ENCODE measurements at regions not wholly inside any gene's neighbourhood (a gene's known extent, or its start where the extent isn't known, plus 50 kb on each side); places are given as distances from the start of the nearest gene placed in this dataset.
A peak's percentile ranks its signal among the peaks of the same experiment; 100 is the strongest.
"Not testable (repeated sequence)": the region's sequence is repeated elsewhere in the genome, so short reads cannot be mapped to it uniquely, and the experiment has no call there.

- H3K4me1 ChIP-seq, result no peaks in the 10 kb centered on the region
- intact Hi-C loops (cut with DNase I), result no loop called here
- H3K36me3 ChIP-seq, result no peaks in the 10 kb centered on the region
- no peak overlapping the region for H3K27ac ChIP-seq
- no peaks in the 10 kb centered on the region for H3K27me3 ChIP-seq
- peaks cover 0 to 12% (median 0%) of the 10 kb centered on the region in 11 donors for H3K9me3 ChIP-seq
- no peak overlapping the region for H3K4me3 ChIP-seq
- TF ChIP-seq CTCF (IDR thresholded peaks at IDR 0.05), result no peak
- no peak for DNase-seq
- no peak for ATAC-seq
These were observed 972.7 kb downstream of the PRIM2 start for GRCh38 chr6:58290177-58290576.

DNA sequence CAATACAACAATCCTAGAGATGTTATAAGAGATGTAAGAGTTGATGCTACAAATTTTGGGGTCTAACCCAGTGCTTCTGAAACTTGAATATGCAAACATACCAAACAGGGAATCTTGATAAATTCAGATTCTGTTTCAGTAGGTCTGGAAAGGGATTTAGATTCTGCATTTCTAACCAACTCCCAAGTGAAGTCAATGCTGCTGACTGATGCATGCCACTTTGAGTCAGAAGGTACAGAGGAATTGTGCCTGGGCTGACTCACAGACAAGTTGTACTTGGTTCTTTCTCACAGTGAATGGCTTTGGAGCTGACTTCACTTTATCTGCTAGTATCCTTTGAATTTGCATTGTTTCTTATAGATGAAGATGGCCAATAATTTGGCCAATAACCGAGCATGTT lies 973.9 kb downstream of the PRIM2 start:
- H3K4me3 ChIP-seq; intact Hi-C loops (cut with DNase I): not testable (repeated sequence)
- 36 to 55% methylated on average over 1 of the region's 1 CpG for WGBS, 2 donors

GRCh38 chr6:58307901-58308300 lies 990.5 kb downstream of the PRIM2 start:
- H3K4me3 ChIP-seq; intact Hi-C loops (cut with DNase I); DNase-seq; H3K36me3 ChIP-seq; H3K9me3 ChIP-seq; H3K27ac ChIP-seq; H3K4me1 ChIP-seq; H3K27me3 ChIP-seq; ATAC-seq: not testable (repeated sequence)

More for the DNA sequence above, 973.9 kb downstream of the PRIM2 start:
- peaks cover 0 to 12% (median 0%) of the 10 kb centered on the region in 11 donors for H3K9me3 ChIP-seq
- ATAC-seq, H3K36me3 ChIP-seq, H3K27me3 ChIP-seq, H3K4me1 ChIP-seq, DNase-seq, H3K27ac ChIP-seq: not testable (repeated sequence)

DNA sequence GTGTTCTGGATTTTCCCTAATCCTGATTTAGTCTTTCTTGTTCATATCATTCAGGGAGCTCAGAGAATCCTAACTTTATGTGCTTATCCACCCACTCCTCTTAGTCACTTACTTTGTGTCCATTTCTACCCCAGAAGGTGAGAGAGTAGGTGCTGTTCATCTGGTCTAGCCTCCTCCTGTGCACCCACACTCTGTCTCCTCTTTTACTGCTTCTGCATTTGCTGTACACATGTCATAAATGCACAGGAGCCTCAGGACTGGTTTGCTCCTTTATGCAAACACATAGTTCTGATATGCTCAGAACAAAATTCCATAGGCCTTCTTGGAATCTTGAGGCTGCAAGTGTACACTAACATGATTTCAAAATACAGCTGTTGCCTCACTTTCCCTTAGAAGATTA lies 1014.7 kb downstream of the PRIM2 start:
- intact Hi-C loops (cut with DNase I); H3K4me1 ChIP-seq; H3K27ac ChIP-seq; H3K36me3 ChIP-seq; H3K4me3 ChIP-seq; H3K9me3 ChIP-seq; DNase-seq; H3K27me3 ChIP-seq; ATAC-seq: not testable (repeated sequence)

- H3K27me3 ChIP-seq; H3K4me1 ChIP-seq; H3K36me3 ChIP-seq; H3K4me3 ChIP-seq; H3K27ac ChIP-seq; ATAC-seq; DNase-seq; intact Hi-C loops (cut with DNase I): not testable (repeated sequence)
- peaks cover 0 to 40% (median 3%) of the 10 kb centered on the region in 11 donors for H3K9me3 ChIP-seq
- WGBS, 2 donors, result 85 to 92% methylated on average over 5 of the region's 5 CpGs
These were observed 1024.9 kb downstream of the PRIM2 start for GRCh38 chr6:58342287-58342686.

DNA sequence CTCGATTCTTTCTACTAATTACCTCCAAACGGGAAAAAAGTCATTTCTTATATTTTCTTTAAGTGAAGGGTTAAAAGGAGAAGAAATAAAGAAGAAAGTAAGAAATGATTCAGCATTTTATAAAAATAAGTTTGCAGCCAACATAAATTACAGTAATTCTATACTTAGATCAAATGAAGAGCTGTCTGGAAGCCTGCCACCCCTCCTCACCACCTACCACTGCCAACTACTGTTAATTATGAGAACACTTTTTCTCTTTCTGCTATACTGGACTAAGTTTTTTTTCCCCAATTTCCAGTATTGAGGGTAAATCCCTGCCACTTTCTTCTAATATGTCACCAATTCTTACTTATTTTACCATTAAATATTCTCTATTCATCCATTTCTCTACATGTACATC lies 1030.1 kb downstream of the PRIM2 start:
- H3K4me3 ChIP-seq; H3K27me3 ChIP-seq; H3K27ac ChIP-seq; ATAC-seq; H3K36me3 ChIP-seq; intact Hi-C loops (cut with DNase I); H3K4me1 ChIP-seq: not testable (repeated sequence)
- WGBS, 2 donors, result 67 to 77% methylated on average over 2 of the region's 2 CpGs
- DNase-seq, result peak in 1 of 2 donors; percentile 5
- H3K9me3 ChIP-seq, result peaks cover 0 to 19% (median under 1%) of the 10 kb centered on the region in 11 donors

GRCh38 chr6:58351619-58352018 lies 1034.2 kb downstream of the PRIM2 start:
- H3K4me1 ChIP-seq; H3K27ac ChIP-seq; H3K9me3 ChIP-seq; ATAC-seq; H3K4me3 ChIP-seq; H3K27me3 ChIP-seq; DNase-seq; intact Hi-C loops (cut with DNase I); H3K36me3 ChIP-seq: not testable (repeated sequence)
- 72 to 80% methylated on average over 1 of the region's 1 CpG for WGBS, 2 donors

DNA sequence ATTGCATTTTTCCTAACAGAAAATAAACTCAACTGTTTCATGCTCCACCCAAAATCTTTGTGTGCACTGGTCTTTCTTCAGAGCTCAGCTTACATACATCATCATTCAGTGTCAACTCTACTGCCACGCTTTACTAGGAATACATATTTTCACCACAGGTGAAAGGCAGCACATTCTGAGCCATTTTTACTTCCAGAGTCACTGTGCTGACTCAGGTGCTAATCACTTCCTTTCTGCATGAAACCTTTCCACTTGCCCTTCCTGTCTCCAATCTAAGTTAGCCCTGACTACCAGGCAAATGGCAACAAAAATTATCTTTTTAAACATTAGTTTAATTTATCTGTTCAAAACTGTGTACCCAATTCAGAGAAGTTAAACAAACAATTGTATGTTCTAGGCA lies 1041.0 kb downstream of the PRIM2 start:
- H3K4me3 ChIP-seq; H3K27me3 ChIP-seq; intact Hi-C loops (cut with DNase I); ATAC-seq; H3K4me1 ChIP-seq; H3K27ac ChIP-seq; H3K36me3 ChIP-seq; DNase-seq: not testable (repeated sequence)
- H3K9me3 ChIP-seq, result peaks cover 0 to 22% (median 0%) of the 10 kb centered on the region in 11 donors
- WGBS, 2 donors, result 41 to 53% methylated on average over 1 of the region's 1 CpG

DNA sequence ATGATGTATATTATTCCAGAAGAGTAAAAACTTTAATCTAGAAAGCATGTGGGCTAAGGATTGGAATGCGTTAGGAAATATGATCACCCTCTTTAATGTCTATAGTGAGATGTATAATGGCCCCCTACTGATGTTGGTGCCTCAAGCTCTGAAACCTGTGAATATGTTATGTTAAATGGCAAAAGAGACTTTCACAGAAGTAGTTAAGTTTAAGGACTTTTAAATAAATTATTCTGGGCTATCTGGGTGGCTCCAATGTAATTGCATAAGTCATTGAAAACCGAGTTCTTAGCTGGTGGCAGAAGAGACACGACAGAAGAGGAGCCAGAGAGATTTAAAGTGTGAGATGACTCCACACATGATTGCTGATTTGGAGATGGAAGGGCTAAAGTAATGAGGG lies 1048.4 kb downstream of the PRIM2 start:
- H3K36me3 ChIP-seq; ATAC-seq; H3K27me3 ChIP-seq; DNase-seq; H3K4me3 ChIP-seq; intact Hi-C loops (cut with DNase I); H3K27ac ChIP-seq; H3K4me1 ChIP-seq: not testable (repeated sequence)
- peaks cover 0 to 54% (median 0%) of the 10 kb centered on the region in 11 donors for H3K9me3 ChIP-seq
- WGBS, 2 donors, result 59 to 67% methylated on average over 3 of the region's 3 CpGs

DNA sequence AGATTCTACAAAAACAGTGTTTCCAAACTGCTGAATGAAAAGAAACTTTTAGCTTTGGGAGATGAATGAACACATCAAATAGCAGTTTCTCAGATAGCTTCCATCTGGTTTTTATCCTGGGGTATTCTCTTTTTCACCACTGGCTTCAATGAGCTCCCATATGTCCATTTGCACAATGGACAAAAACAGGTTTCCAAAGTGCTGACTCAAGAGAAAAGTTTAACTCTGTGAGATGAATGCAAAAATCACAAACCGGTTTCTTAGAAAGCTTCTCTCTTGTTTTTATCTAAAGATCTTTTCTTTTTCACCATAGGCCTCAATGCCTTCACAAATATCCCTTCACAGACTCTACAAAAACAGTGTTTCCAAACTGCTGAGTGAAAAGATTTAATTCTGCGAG lies 1089.2 kb downstream of the PRIM2 start:
- H3K36me3 ChIP-seq; ATAC-seq; H3K27me3 ChIP-seq; intact Hi-C loops (cut with DNase I); DNase-seq; H3K4me1 ChIP-seq; H3K27ac ChIP-seq; H3K4me3 ChIP-seq: not testable (repeated sequence)
- peaks cover 0 to 97% (median 33%) of the 10 kb centered on the region in 11 donors for H3K9me3 ChIP-seq
- 64 to 65% methylated on average over 2 of the region's 2 CpGs for whole genome bisulfite sequencing, 2 donors

All from heart right ventricle (tissue), 16 donors.